ENCODE measurements at regions not wholly inside any gene's neighbourhood (a gene's known extent, or its start where the extent isn't known, plus 50 kb on each side); places are given as distances from the start of the nearest gene placed in this dataset.

DNA sequence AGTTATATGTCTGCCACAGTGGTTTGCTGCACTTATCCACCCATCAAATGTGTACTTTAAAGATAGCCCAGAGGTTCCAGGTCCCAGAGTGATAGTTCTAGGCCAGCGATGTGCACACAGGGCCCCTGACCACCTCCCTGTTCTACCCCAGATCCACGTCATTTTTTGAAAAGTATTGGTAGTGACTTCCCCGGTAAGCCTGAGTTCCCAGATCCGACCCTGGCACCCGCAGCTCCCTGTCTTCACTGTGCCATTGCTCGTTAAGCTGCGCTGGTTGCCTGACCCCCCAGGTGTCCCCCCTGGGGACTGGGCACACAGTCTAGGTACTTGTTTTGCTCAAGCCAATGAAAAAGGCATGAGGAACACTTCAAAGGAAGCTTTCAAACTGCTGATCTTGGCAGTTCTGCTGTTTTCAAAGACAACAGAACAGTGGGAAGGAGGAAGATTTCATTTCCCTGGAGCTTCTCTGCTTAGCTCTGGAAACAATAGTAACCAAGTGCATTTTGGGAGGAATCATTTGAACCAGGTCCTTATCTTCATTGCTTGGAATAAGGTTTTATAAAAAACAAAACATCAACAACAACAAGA is 116.3 kb upstream of the TAB2 start:
- Histone ChIP-seq H3K27me3 (ENCODE audit: insufficient read depth, low read length, poor library complexity, severe bottlenecking) (no peaks in the 10 kb centered on the region), H2AFZ (ENCODE audit: low read length) (no peak overlapping the region)

GRCh38 chr6:149202100-149202499 is 115.4 kb upstream of the TAB2 start:
- Histone ChIP-seq H3K9me3 (ENCODE audit: insufficient read depth, low read depth, low read length) (peaks cover 10% of the 10 kb centered on the region; the same call in 1 of the 2 replicates), H3K9ac (ENCODE audit: low read depth, low read length, poor library complexity, severe bottlenecking) (no peak overlapping the region), H3K36me3 (ENCODE audit: insufficient read depth, low read length) (no peaks in the 10 kb centered on the region), H3K4me1 (ENCODE audit: insufficient read depth, low read length, poor library complexity, severe bottlenecking) (no peaks in the 10 kb centered on the region), H3K4me3 (ENCODE audit: low read length, poor library complexity, severe bottlenecking) (no peak overlapping the region), H3K27me3 (ENCODE audit: insufficient read depth, low read length, poor library complexity, severe bottlenecking) (no peaks in the 10 kb centered on the region), H3K4me2 (ENCODE audit: low read depth, low read length, poor library complexity, severe bottlenecking) (no peak overlapping the region), H3F3A (ENCODE audit: low read depth) (no peaks in the 10 kb centered on the region), H4K20me1 (ENCODE audit: insufficient read depth, low read length, poor library complexity, severe bottlenecking) (no peaks in the 10 kb centered on the region), H3K9me2 (replicated peaks; ENCODE audit: low read depth, low read length) (no peaks in the 10 kb centered on the region), H2AFZ (ENCODE audit: low read length) (no peak overlapping the region), H3K79me2 (ENCODE audit: insufficient read depth, low read length) (no peaks in the 10 kb centered on the region)
- no peak for TF ChIP-seq EZH2phosphoT487 (IDR thresholded peaks at IDR 0.05; ENCODE audit: borderline replicate concordance)
- TF ChIP-seq, protein P1, sequence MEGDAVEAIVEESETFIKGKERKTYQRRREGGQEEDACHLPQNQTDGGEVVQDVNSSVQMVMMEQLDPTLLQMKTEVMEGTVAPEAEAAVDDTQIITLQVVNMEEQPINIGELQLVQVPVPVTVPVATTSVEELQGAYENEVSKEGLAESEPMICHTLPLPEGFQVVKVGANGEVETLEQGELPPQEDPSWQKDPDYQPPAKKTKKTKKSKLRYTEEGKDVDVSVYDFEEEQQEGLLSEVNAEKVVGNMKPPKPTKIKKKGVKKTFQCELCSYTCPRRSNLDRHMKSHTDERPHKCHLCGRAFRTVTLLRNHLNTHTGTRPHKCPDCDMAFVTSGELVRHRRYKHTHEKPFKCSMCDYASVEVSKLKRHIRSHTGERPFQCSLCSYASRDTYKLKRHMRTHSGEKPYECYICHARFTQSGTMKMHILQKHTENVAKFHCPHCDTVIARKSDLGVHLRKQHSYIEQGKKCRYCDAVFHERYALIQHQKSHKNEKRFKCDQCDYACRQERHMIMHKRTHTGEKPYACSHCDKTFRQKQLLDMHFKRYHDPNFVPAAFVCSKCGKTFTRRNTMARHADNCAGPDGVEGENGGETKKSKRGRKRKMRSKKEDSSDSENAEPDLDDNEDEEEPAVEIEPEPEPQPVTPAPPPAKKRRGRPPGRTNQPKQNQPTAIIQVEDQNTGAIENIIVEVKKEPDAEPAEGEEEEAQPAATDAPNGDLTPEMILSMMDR (conservative IDR thresholded peaks at IDR 0.05; ENCODE audit: low read length) = no peak

More for the DNA sequence above, 116.3 kb upstream of the TAB2 start:
- H3K9me3 ChIP-seq (ENCODE audit: insufficient read depth, low read depth, low read length) = peaks cover 10% of the 10 kb centered on the region; the same call in 1 of the 2 replicates
- H3K4me2 ChIP-seq (ENCODE audit: low read depth, low read length, poor library complexity, severe bottlenecking) = no peak overlapping the region
- H3F3A ChIP-seq (ENCODE audit: low read depth) = no peaks in the 10 kb centered on the region
- TF ChIP-seq, protein P1 (conservative IDR thresholded peaks at IDR 0.05; ENCODE audit: low read length) = no peak
- no peak for TF ChIP-seq EZH2phosphoT487 (IDR thresholded peaks at IDR 0.05; ENCODE audit: borderline replicate concordance)
- H3K4me3 ChIP-seq (ENCODE audit: low read length, poor library complexity, severe bottlenecking) = no peak overlapping the region
- H3K79me2 ChIP-seq (ENCODE audit: insufficient read depth, low read length) = no peaks in the 10 kb centered on the region
- H3K9me2 ChIP-seq (replicated peaks; ENCODE audit: low read depth, low read length) = no peaks in the 10 kb centered on the region
- no peak overlapping the region for H3K9ac ChIP-seq (ENCODE audit: low read depth, low read length, poor library complexity, severe bottlenecking)
- no peaks in the 10 kb centered on the region for H3K36me3 ChIP-seq (ENCODE audit: insufficient read depth, low read length)
- H3K4me1 ChIP-seq (ENCODE audit: insufficient read depth, low read length, poor library complexity, severe bottlenecking) = no peaks in the 10 kb centered on the region
- no peaks in the 10 kb centered on the region for H4K20me1 ChIP-seq (ENCODE audit: insufficient read depth, low read length, poor library complexity, severe bottlenecking)

- no peaks in the 10 kb centered on the region for H3K9me2 ChIP-seq (replicated peaks; ENCODE audit: low read depth, low read length)
- H3K9ac ChIP-seq (ENCODE audit: low read depth, low read length, poor library complexity, severe bottlenecking) = no peak overlapping the region
- H3K79me2 ChIP-seq (ENCODE audit: insufficient read depth, low read length) = no peaks in the 10 kb centered on the region
- H3K36me3 ChIP-seq (ENCODE audit: insufficient read depth, low read length) = no peaks in the 10 kb centered on the region
- no peaks in the 10 kb centered on the region for H3K4me1 ChIP-seq (ENCODE audit: insufficient read depth, low read length, poor library complexity, severe bottlenecking)
- H2AFZ ChIP-seq (ENCODE audit: low read length) = no peak overlapping the region
- no peaks in the 10 kb centered on the region for H3F3A ChIP-seq (ENCODE audit: low read depth)
- no peak overlapping the region for H3K4me2 ChIP-seq (ENCODE audit: low read depth, low read length, poor library complexity, severe bottlenecking)
- TF ChIP-seq EZH2phosphoT487 (IDR thresholded peaks at IDR 0.05; ENCODE audit: borderline replicate concordance) = no peak
- TF ChIP-seq, protein P1 (conservative IDR thresholded peaks at IDR 0.05; ENCODE audit: low read length) = no peak
- peaks cover 10% of the 10 kb centered on the region; the same call in 1 of the 2 replicates for H3K9me3 ChIP-seq (ENCODE audit: insufficient read depth, low read depth, low read length)
- no peaks in the 10 kb centered on the region for H4K20me1 ChIP-seq (ENCODE audit: insufficient read depth, low read length, poor library complexity, severe bottlenecking)
- no peak overlapping the region for H3K4me3 ChIP-seq (ENCODE audit: low read length, poor library complexity, severe bottlenecking)
- H3K27me3 ChIP-seq (ENCODE audit: insufficient read depth, low read length, poor library complexity, severe bottlenecking) = no peaks in the 10 kb centered on the region
Measured at GRCh38 chr6:149202952-149203351, 114.6 kb upstream of the TAB2 start.
